GM12865 (cell line): ENCODE measurements at regions not wholly inside any gene's neighbourhood (a gene's known extent, or its start where the extent isn't known, plus 50 kb on each side); places are given as distances from the start of the nearest gene placed in this dataset.
"Not testable (repeated sequence)": the region's sequence is repeated elsewhere in the genome, so short reads cannot be mapped to it uniquely, and the experiment has no call there.

Experiments used
- DNase-seq: peaks from one replicate; pipeline ENCODE4 v3.0.0; 2010; ENCODE audit warnings: low read depth
- H3K4me3 ChIP-seq: 2 replicates; pipeline ENCODE4 v1.5.1; 2011; ENCODE audit warnings: mild to moderate bottlenecking, low read depth, low read length, control low read depth
- CTCF ChIP-seq: IDR thresholded peaks from 2 replicates; pipeline ENCODE4 v1.5.1; 2011; ENCODE audit warnings: low read length, control low read depth, low read depth, inconsistent platforms; ENCODE audit not compliant: insufficient read depth; ENCODE audit errors: missing control alignments

GRCh38 chr19:30685426-30686000 is 313.3 kb downstream of the ZNF536 start:
- no peak for DNase-seq
- no peak for TF ChIP-seq CTCF
- H3K4me3 ChIP-seq = no peak overlapping the region

GRCh38 chr19:30684613-30685012 is 312.4 kb downstream of the ZNF536 start:
- no peak for TF ChIP-seq CTCF
- H3K4me3 ChIP-seq = no peak overlapping the region
- no peak for DNase-seq

GRCh38 chr19:30682999-30683536 is 310.9 kb downstream of the ZNF536 start:
- TF ChIP-seq CTCF = peak; percentile 79
- peak; percentile 45 for DNase-seq
- no peak overlapping the region for H3K4me3 ChIP-seq

GRCh38 chr19:30682146-30682998 is 310.2 kb downstream of the ZNF536 start:
- TF ChIP-seq CTCF = no peak
- DNase-seq = no peak

DNA sequence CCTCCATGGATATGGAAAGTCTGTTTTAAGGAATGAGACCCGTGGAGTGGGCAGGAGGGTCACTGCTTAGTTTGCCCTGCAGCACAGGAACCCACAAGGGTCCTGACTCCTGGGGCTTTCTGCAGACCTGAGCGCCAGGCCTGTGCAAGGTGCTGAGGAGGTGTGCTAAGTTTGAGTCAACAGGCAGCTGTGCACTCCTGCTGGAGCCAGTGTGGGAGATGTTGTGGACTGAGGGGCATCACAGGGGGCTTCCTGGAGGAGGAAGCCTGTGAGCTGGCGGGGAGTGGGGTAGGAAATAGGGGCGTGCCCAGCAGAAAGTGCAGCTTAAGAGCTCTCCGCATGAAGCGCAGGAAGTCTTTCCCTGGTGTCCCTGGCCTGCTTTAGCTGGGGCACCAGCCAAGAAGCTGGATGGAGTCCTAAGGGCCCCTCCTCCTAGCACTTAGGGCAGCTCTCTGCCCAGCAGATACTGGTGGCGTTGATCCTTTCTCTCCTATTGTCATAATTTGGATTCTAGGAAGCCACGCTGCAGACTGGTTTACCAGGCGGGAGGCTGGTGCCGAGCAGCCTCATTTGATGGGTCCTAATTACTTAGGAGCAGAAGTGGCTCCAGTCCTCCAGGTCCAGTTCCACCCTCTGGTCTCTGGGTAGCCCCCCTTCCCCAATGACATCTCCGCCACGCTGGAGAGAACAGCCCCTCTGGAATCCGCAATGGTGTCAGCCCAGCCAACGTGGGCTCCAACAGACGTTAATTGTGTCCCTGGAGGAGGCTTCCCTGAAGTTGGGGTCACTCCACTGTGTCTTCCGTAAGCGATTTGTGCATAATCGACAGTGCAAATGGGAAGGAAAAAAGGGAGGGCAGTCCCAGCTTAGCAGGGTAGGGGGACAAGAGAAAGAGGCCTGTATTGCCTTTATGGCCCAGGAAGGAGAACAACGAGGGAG is 309.2 kb downstream of the ZNF536 start:
- no peak overlapping the region for H3K4me3 ChIP-seq
- no peak for DNase-seq
- no peak for TF ChIP-seq CTCF

More at GRCh38 chr19:30682146-30682998, 310.2 kb downstream of the ZNF536 start:
- H3K4me3 ChIP-seq = no peak overlapping the region

GRCh38 chr19:30680399-30680798 is 308.2 kb downstream of the ZNF536 start:
- not testable (repeated sequence) for H3K4me3 ChIP-seq, DNase-seq
